ENCODE measurements at regions not wholly inside any gene's neighbourhood (a gene's known extent, or its start where the extent isn't known, plus 50 kb on each side); places are given as distances from the start of the nearest gene placed in this dataset.
"Not testable (repeated sequence)": the region's sequence is repeated elsewhere in the genome, so short reads cannot be mapped to it uniquely, and the experiment has no call there.

- no peak overlapping the region for H3K4me3 ChIP-seq (ENCODE audit: low read depth, low read length, poor library complexity, severe bottlenecking)
- no peaks in the 10 kb centered on the region for H3K4me1 ChIP-seq (ENCODE audit: insufficient read depth, low read length, poor library complexity, severe bottlenecking)
- no peak overlapping the region for H2AFZ ChIP-seq (ENCODE audit: low read length)
- ChIA-PET POLR2A (no interaction called here), CTCF (ENCODE audit: unreplicated experiment) (no interaction called here)
- H3K9me2 ChIP-seq (ENCODE audit: insufficient read depth, low read length), result no peaks in the 10 kb centered on the region
- DNase-seq (ENCODE audit: low spot score), result no peak
- no peak overlapping the region for H3K27ac ChIP-seq (ENCODE audit: low read depth, low read length, poor library complexity, severe bottlenecking)
- H3K36me3 ChIP-seq (ENCODE audit: insufficient read depth, low read length), result no peaks in the 10 kb centered on the region
- intact Hi-C loops (cut with micrococcal nuclease; ENCODE audit: unreplicated experiment), result no loop called here
- H3K9me3 ChIP-seq (ENCODE audit: low read length), result no peaks in the 10 kb centered on the region
- no peak overlapping the region for H3K4me2 ChIP-seq (ENCODE audit: low read length)
- H3K79me2 ChIP-seq (ENCODE audit: insufficient read depth, low read depth, low read length), result no peaks in the 10 kb centered on the region
- no peaks in the 10 kb centered on the region for H4K20me1 ChIP-seq (ENCODE audit: insufficient read depth, low read length)
- TF ChIP-seq CTCF (conservative IDR thresholded peaks at IDR 0.05; ENCODE audit: low read length), result no peak
- no peak for TF ChIP-seq EZH2phosphoT487 (IDR thresholded peaks at IDR 0.05; ENCODE audit: borderline replicate concordance, low read depth, low read length)
- no TSS peak for BruUV-seq (replicated peaks)
These were observed 868.6 kb downstream of the TBL1XR1 start for GRCh38 chr3:176328666-176329065.

- no peak overlapping the region for H3K27ac ChIP-seq (ENCODE audit: low read depth, low read length, poor library complexity, severe bottlenecking)
- H3K36me3 ChIP-seq (ENCODE audit: insufficient read depth, low read length), result no peaks in the 10 kb centered on the region
- H2AFZ ChIP-seq (ENCODE audit: low read length), result no peak overlapping the region; the same call in 1 of the 2 replicates
- no peaks in the 10 kb centered on the region for H3K9me2 ChIP-seq (ENCODE audit: insufficient read depth, low read length)
- no peak for TF ChIP-seq EZH2phosphoT487 (IDR thresholded peaks at IDR 0.05; ENCODE audit: borderline replicate concordance, low read depth, low read length)
- TF ChIP-seq CTCF (conservative IDR thresholded peaks at IDR 0.05; ENCODE audit: low read length), result no peak
- ChIA-PET CTCF (ENCODE audit: unreplicated experiment) (no interaction called here), POLR2A (no interaction called here)
- H3K9me3 ChIP-seq (ENCODE audit: low read length), result no peaks in the 10 kb centered on the region
- H3K4me2 ChIP-seq (ENCODE audit: low read length), result no peak overlapping the region
- no peaks in the 10 kb centered on the region for H3K79me2 ChIP-seq (ENCODE audit: insufficient read depth, low read depth, low read length)
- no peak overlapping the region for H3K4me3 ChIP-seq (ENCODE audit: low read depth, low read length, poor library complexity, severe bottlenecking)
- no peak for DNase-seq (ENCODE audit: low spot score)
- no TSS peak for BruUV-seq (replicated peaks)
- intact Hi-C loops (cut with micrococcal nuclease; ENCODE audit: unreplicated experiment), result no loop called here
- no peaks in the 10 kb centered on the region for H4K20me1 ChIP-seq (ENCODE audit: insufficient read depth, low read length)
- no peaks in the 10 kb centered on the region for H3K4me1 ChIP-seq (ENCODE audit: insufficient read depth, low read length, poor library complexity, severe bottlenecking)
These were observed 869.1 kb downstream of the TBL1XR1 start for GRCh38 chr3:176328198-176328597.

- H3K36me3 ChIP-seq (ENCODE audit: insufficient read depth, low read length); H3K27ac ChIP-seq (ENCODE audit: low read depth, low read length, poor library complexity, severe bottlenecking); DNase-seq (ENCODE audit: low spot score); H3K79me2 ChIP-seq (ENCODE audit: insufficient read depth, low read depth, low read length); BruUV-seq (replicated peaks); H4K20me1 ChIP-seq (ENCODE audit: insufficient read depth, low read length); CTCF ChIA-PET (ENCODE audit: unreplicated experiment); H3K9me2 ChIP-seq (ENCODE audit: insufficient read depth, low read length); POLR2A ChIA-PET; intact Hi-C loops (cut with micrococcal nuclease; ENCODE audit: unreplicated experiment); H3K4me1 ChIP-seq (ENCODE audit: insufficient read depth, low read length, poor library complexity, severe bottlenecking); H3K4me2 ChIP-seq (ENCODE audit: low read length); H3K4me3 ChIP-seq (ENCODE audit: low read depth, low read length, poor library complexity, severe bottlenecking); H3K9me3 ChIP-seq (ENCODE audit: low read length); H2AFZ ChIP-seq (ENCODE audit: low read length): not testable (repeated sequence)
These were observed 870.3 kb downstream of the TBL1XR1 start for GRCh38 chr3:176326894-176327490.

GRCh38 chr3:176321532-176321931, 875.8 kb downstream of the TBL1XR1 start:
- H3K79me2 ChIP-seq (ENCODE audit: insufficient read depth, low read depth, low read length); H3K9me2 ChIP-seq (ENCODE audit: insufficient read depth, low read length); DNase-seq (ENCODE audit: low spot score); BruUV-seq (replicated peaks); H4K20me1 ChIP-seq (ENCODE audit: insufficient read depth, low read length); H3K36me3 ChIP-seq (ENCODE audit: insufficient read depth, low read length); H3K4me1 ChIP-seq (ENCODE audit: insufficient read depth, low read length, poor library complexity, severe bottlenecking); H3K4me2 ChIP-seq (ENCODE audit: low read length); H3K4me3 ChIP-seq (ENCODE audit: low read depth, low read length, poor library complexity, severe bottlenecking); CTCF ChIA-PET (ENCODE audit: unreplicated experiment); POLR2A ChIA-PET; H2AFZ ChIP-seq (ENCODE audit: low read length); intact Hi-C loops (cut with micrococcal nuclease; ENCODE audit: unreplicated experiment); H3K27ac ChIP-seq (ENCODE audit: low read depth, low read length, poor library complexity, severe bottlenecking); H3K9me3 ChIP-seq (ENCODE audit: low read length): not testable (repeated sequence)
